CD8-positive, alpha-beta memory T cell (primary cell): ENCODE measurements at regions not wholly inside any gene's neighbourhood (a gene's known extent, or its start where the extent isn't known, plus 50 kb on each side); places are given as distances from the start of the nearest gene placed in this dataset.

Experiments used
- CTCF ChIA-PET: fragments of 350-600 bp; sonication (Branson Sonifier 250); formaldehyde crosslinking; loops from one replicate; lab custom pipeline; 2021; ENCODE audit warnings: antibody characterized with exemption; lab: Charles Lee
- POLR2A ChIA-PET: fragments of 350-600 bp; sonication (Branson Sonifier 250); formaldehyde crosslinking; loops from one replicate; lab custom pipeline; 2021; ENCODE audit warnings: antibody characterized with exemption; lab: Charles Lee
- DNase-seq, 5 donors: peaks; one replicate each; pipeline versions ENCODE4 v3.0.0 to v3.0.0-alpha.2; 2020 to 2022; ENCODE audit warnings: mixed read lengths in 1 of 5
- H3K27ac ChIP-seq: one replicate; pipeline ENCODE4 v1.7.0; 2013; ENCODE audit warnings: low read depth, mild to moderate bottlenecking, low read length, moderate library complexity
- H3K27me3 ChIP-seq: 2 replicates; pipeline ENCODE4 v1.7.0; 2013; ENCODE audit warnings: low read length, mild to moderate bottlenecking; ENCODE audit not compliant: insufficient read depth, poor library complexity, severe bottlenecking
- H3K36me3 ChIP-seq: 2 replicates; pipeline ENCODE4 v1.7.0; 2013; ENCODE audit warnings: mild to moderate bottlenecking, low read length, moderate library complexity; ENCODE audit not compliant: insufficient read depth
- H3K4me1 ChIP-seq: 2 replicates; pipeline ENCODE4 v1.7.0; 2013; ENCODE audit warnings: mild to moderate bottlenecking, low read length, moderate library complexity; ENCODE audit not compliant: insufficient read depth
- H3K4me3 ChIP-seq: 2 replicates; pipeline ENCODE4 v1.7.0; 2013; ENCODE audit warnings: mild to moderate bottlenecking, low read length
- H3K9me3 ChIP-seq: 2 replicates; pipeline ENCODE4 v1.7.0; 2013; ENCODE audit warnings: mild to moderate bottlenecking, low read length
- H3K27ac Mint-ChIP-seq, 8 donors: one replicate each; pipeline ENCODE4 v1.8.0; 2020 to 2021; ENCODE audit warnings: mixed read lengths in 8 of 8, mild to moderate bottlenecking in 6 of 8, inconsistent platforms in 3 of 8, moderate library complexity in 3 of 8
- H3K27me3 Mint-ChIP-seq, 2 donors: one replicate each; pipeline ENCODE4 v1.8.0; 2020 to 2021; ENCODE audit warnings: mixed read lengths in 2 of 2, mild to moderate bottlenecking in 1 of 2, moderate library complexity in 1 of 2
- H3K36me3 Mint-ChIP-seq, 3 donors: one replicate each; pipeline ENCODE4 v1.8.0; 2020 to 2021; ENCODE audit warnings: mixed read lengths in 3 of 3, inconsistent platforms in 1 of 3, mild to moderate bottlenecking in 1 of 3
- H3K4me1 Mint-ChIP-seq, 3 donors: one replicate each; pipeline ENCODE4 v1.8.0; 2020 to 2021; ENCODE audit warnings: mixed read lengths in 3 of 3, inconsistent platforms in 1 of 3, mild to moderate bottlenecking in 1 of 3
- H3K4me3 Mint-ChIP-seq, 7 donors: one replicate each; pipeline ENCODE4 v1.8.0; 2020 to 2021; ENCODE audit warnings: mixed read lengths in 7 of 7, mild to moderate bottlenecking in 6 of 7, moderate library complexity in 4 of 7, inconsistent platforms in 2 of 7
- H3K9me3 Mint-ChIP-seq, 5 donors: one replicate each; pipeline ENCODE4 v1.8.0; 2020 to 2022; ENCODE audit warnings: mixed read lengths in 5 of 5, mild to moderate bottlenecking in 3 of 5, moderate library complexity in 2 of 5, inconsistent platforms in 1 of 5

DNA sequence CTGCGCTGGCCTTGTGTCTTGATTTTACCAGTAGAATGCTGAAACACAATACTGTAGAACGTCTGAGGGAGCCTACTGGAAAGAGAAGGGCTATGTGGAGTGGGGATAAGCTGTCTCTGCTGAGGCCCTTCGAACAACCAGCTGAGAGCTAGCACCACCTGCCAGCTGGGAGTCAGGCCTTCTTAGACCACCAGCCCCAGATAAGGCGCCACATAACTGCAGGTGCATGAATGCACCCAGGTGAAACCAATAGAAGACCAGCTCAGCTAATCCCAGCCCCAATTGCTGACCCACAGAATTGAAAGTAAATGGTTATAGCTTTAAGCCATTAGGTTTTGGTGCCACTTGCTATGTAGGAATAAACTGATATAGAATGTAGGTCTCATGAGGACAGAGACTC lies 438.4 kb downstream of the ADRA2A start:
- Mint-ChIP-seq H3K36me3 (no peaks in the 10 kb centered on the region), H3K27ac (no peak overlapping the region), H3K4me3 (no peak overlapping the region), H3K27me3 (peaks cover 2% of the 10 kb centered on the region in 2 donors), H3K9me3 (no peaks in the 10 kb centered on the region), H3K4me1 (no peaks in the 10 kb centered on the region)
- no peak overlapping the region for H3K27ac ChIP-seq
- DNase-seq = no peak
- H3K27me3 ChIP-seq = no peaks in the 10 kb centered on the region
- no peaks in the 10 kb centered on the region for H3K9me3 ChIP-seq
- no peak overlapping the region for H3K4me3 ChIP-seq
- CTCF ChIA-PET = no interaction called here
- POLR2A ChIA-PET = no interaction called here
- H3K4me1 ChIP-seq = no peaks in the 10 kb centered on the region
- no peaks in the 10 kb centered on the region for H3K36me3 ChIP-seq

DNA sequence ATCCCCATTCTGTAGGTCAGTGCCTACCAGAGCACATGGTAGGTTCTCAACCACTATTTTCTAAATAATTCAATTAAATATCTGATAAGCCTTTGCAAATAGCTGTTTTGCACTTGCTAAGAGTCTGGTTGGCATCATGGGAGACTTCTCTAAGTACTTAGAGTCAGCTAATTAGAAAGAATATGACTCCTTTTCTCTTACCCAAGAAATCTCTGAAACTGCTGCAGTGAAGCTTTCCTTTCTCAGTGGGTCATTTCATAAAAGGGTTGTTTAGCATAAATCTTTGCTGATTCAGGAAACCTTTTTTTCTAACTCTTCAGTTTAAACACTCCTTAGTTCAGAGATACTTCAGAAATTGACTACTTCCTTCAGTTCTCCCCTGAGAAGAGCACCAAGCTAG lies 438.9 kb downstream of the ADRA2A start:
- Mint-ChIP-seq H3K27ac (no peak overlapping the region), H3K4me3 (no peak overlapping the region), H3K27me3 (peaks cover 0 to 2% of the 10 kb centered on the region in 2 donors), H3K36me3 (no peaks in the 10 kb centered on the region), H3K4me1 (no peaks in the 10 kb centered on the region), H3K9me3 (no peaks in the 10 kb centered on the region)
- DNase-seq = no peak
- ChIA-PET CTCF (no interaction called here), POLR2A (no interaction called here)
- Histone ChIP-seq H3K27me3 (no peaks in the 10 kb centered on the region), H3K4me3 (no peak overlapping the region), H3K4me1 (no peaks in the 10 kb centered on the region), H3K27ac (no peak overlapping the region), H3K9me3 (no peaks in the 10 kb centered on the region), H3K36me3 (no peaks in the 10 kb centered on the region)

DNA sequence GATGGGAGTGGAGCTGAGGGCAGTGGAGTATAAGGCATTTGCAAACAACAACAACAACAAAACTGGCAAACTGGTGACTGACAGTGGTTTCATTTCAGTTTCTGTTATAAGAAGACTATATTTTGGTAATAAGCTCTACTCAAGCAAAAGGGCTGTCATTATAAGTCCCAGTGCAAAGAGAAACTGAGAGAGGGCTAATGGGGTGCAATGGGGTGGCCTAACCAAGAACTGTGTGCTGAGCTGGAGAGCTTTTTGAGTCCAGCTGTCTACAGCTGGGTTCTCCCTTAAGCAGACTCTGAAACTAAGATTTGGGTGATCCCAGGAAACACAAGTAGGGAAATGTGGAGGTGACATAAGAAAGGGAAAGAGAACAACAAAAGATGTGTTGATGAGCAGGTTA lies 439.3 kb downstream of the ADRA2A start:
- Histone ChIP-seq H3K27me3 (no peaks in the 10 kb centered on the region), H3K36me3 (no peaks in the 10 kb centered on the region), H3K27ac (no peak overlapping the region), H3K9me3 (no peaks in the 10 kb centered on the region), H3K4me1 (no peaks in the 10 kb centered on the region), H3K4me3 (no peak overlapping the region)
- DNase-seq = no peak
- H3K4me1 Mint-ChIP-seq = no peaks in the 10 kb centered on the region
- no peaks in the 10 kb centered on the region for H3K36me3 Mint-ChIP-seq
- H3K9me3 Mint-ChIP-seq = no peaks in the 10 kb centered on the region
- POLR2A ChIA-PET = no interaction called here
- CTCF ChIA-PET = no interaction called here
- H3K27ac Mint-ChIP-seq = no peak overlapping the region
- no peaks in the 10 kb centered on the region for H3K27me3 Mint-ChIP-seq
- H3K4me3 Mint-ChIP-seq = no peak overlapping the region

DNA sequence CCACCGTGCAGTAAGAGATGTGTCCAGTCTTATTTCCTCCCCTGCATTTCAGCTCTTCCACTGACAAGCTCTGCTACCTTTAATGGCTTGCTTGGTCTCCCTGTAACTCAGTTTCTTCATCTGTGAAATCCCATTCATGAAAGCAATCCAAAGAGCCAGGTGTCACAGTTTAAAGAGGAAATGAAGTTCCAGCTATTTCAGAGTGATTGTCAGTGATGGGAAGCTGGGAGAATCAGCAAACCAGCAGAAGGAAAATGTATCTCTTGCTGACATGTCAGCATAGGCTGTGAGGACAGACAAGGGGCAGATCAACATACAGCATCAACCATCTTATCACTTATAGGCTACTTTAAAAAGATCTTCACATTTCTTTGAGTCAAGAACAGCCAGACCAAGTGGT lies 445.3 kb downstream of the ADRA2A start:
- no peak overlapping the region for H3K4me3 Mint-ChIP-seq
- Histone ChIP-seq H3K4me1 (no peaks in the 10 kb centered on the region), H3K4me3 (no peak overlapping the region), H3K27ac (no peak overlapping the region), H3K36me3 (no peaks in the 10 kb centered on the region), H3K9me3 (no peaks in the 10 kb centered on the region), H3K27me3 (no peaks in the 10 kb centered on the region)
- H3K36me3 Mint-ChIP-seq = no peaks in the 10 kb centered on the region
- ChIA-PET POLR2A (no interaction called here), CTCF (no interaction called here)
- H3K27ac Mint-ChIP-seq = no peak overlapping the region
- DNase-seq = no peak
- H3K27me3 Mint-ChIP-seq = peaks cover 0 to 2% of the 10 kb centered on the region in 2 donors
- H3K4me1 Mint-ChIP-seq = no peaks in the 10 kb centered on the region
- H3K9me3 Mint-ChIP-seq = peaks cover 0 to 2% (median 0%) of the 10 kb centered on the region in 5 donors

DNA sequence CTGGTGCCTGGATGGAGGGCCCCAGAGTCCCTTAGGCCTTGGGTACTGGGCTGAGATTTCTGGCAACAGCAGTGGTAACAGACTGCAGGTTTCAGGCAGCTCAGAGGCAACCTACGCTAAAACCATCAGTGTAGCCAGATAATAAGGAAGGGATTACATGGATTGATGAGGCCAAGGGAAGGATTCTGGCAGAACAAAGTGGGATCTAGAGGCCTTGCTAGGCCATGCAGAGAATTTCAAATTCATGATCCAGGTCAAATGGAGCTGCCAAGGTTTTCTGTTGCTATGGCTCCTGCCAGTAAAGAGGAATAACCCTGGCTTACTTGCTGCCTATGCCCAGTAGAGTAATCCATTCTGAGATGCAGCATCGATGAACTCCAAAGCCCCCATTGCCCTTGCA lies 445.7 kb downstream of the ADRA2A start:
- H3K27ac Mint-ChIP-seq = no peak overlapping the region
- CTCF ChIA-PET = no interaction called here

DNA sequence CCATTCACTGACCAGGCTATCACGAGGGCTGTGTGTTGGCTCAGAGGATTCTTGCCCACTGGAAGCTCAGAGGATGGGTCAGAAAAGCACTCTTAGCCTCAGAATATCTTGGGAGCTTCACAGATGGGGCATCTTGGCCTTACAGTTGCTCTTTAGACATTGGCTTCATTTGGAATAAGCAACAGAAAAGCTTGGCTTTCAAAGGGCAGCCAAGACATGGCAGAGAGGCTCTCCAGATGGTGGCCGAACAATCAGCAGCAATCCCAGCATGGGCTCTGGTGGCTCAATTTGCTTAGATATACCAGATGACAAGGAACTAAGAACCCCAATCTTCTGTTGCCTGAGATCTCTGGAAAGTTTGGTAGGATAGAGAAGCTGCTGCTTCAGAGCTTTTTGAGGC lies 446.2 kb downstream of the ADRA2A start:
- Mint-ChIP-seq H3K27me3 (peaks cover 0 to 2% of the 10 kb centered on the region in 2 donors), H3K9me3 (peaks cover 0 to 2% (median 0%) of the 10 kb centered on the region in 5 donors), H3K4me1 (no peaks in the 10 kb centered on the region), H3K4me3 (no peak overlapping the region), H3K27ac (no peak overlapping the region), H3K36me3 (no peaks in the 10 kb centered on the region)
- Histone ChIP-seq H3K4me3 (no peak overlapping the region), H3K27me3 (no peaks in the 10 kb centered on the region), H3K4me1 (no peaks in the 10 kb centered on the region), H3K36me3 (no peaks in the 10 kb centered on the region), H3K27ac (no peak overlapping the region), H3K9me3 (no peaks in the 10 kb centered on the region)
- CTCF ChIA-PET = no interaction called here
- no peak for DNase-seq
- POLR2A ChIA-PET = no interaction called here

More for the DNA sequence above, 445.7 kb downstream of the ADRA2A start:
- Mint-ChIP-seq H3K4me1 (no peaks in the 10 kb centered on the region), H3K9me3 (peaks cover 0 to 2% (median 0%) of the 10 kb centered on the region in 5 donors), H3K4me3 (no peak overlapping the region), H3K27me3 (peaks cover 0 to 2% of the 10 kb centered on the region in 2 donors), H3K36me3 (no peaks in the 10 kb centered on the region)
- H3K4me1 ChIP-seq = no peaks in the 10 kb centered on the region
- H3K4me3 ChIP-seq = no peak overlapping the region
- H3K9me3 ChIP-seq = no peaks in the 10 kb centered on the region
- DNase-seq = no peak
- H3K36me3 ChIP-seq = no peaks in the 10 kb centered on the region
- no peak overlapping the region for H3K27ac ChIP-seq
- POLR2A ChIA-PET = no interaction called here
- no peaks in the 10 kb centered on the region for H3K27me3 ChIP-seq

DNA sequence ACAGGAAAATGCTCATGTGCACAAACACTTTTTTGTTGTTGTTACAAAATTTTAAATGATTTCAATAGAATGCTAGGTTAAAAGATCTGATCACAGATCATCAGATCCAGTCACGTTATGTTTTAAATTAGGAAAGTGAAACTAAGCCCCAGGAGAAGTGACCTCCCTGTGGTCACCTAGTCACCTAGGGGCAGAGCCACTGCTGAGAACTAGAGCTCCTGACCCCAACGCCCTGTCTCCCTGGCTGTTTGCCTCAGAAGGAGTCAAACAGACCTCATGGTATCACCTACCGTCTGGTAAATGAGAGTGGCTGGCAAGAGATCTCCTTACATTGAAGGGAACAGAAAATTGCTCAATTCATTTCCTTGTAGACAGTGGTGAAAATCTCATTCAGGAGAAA lies 447.3 kb downstream of the ADRA2A start:
- ChIA-PET CTCF (no interaction called here), POLR2A (no interaction called here)
- H3K36me3 Mint-ChIP-seq = no peaks in the 10 kb centered on the region
- no peak overlapping the region for H3K27ac Mint-ChIP-seq
- Histone ChIP-seq H3K27ac (no peak overlapping the region), H3K27me3 (no peaks in the 10 kb centered on the region), H3K4me3 (no peak overlapping the region), H3K9me3 (no peaks in the 10 kb centered on the region), H3K4me1 (no peaks in the 10 kb centered on the region), H3K36me3 (no peaks in the 10 kb centered on the region)
- peaks cover 0 to 2% of the 10 kb centered on the region in 2 donors for H3K27me3 Mint-ChIP-seq
- no peak overlapping the region for H3K4me3 Mint-ChIP-seq
- H3K9me3 Mint-ChIP-seq = peaks cover 0 to 2% (median 0%) of the 10 kb centered on the region in 5 donors
- DNase-seq = no peak
- H3K4me1 Mint-ChIP-seq = no peaks in the 10 kb centered on the region

DNA sequence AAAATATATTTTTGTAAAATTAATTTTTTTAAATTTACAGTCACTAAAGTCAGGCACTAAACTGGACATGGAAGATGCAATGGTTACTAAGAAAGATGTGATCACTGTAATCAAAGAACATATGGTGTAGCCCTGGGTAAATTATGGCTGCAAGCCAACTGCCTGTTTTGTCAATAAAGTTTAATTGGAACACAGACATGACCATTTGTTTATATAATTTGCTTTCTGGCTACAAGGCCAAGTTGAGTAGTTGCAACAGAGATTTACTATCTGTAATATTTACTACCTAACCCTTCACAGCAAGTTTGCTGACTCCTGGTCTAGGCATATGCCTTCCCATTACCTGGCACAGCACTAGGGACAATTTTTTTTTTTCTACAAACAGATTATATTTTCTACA lies 448.9 kb downstream of the ADRA2A start:
- Histone ChIP-seq H3K27ac (no peak overlapping the region), H3K27me3 (no peaks in the 10 kb centered on the region), H3K36me3 (no peaks in the 10 kb centered on the region), H3K9me3 (no peaks in the 10 kb centered on the region), H3K4me3 (no peak overlapping the region), H3K4me1 (no peaks in the 10 kb centered on the region)
- H3K27ac Mint-ChIP-seq = no peak overlapping the region
- H3K9me3 Mint-ChIP-seq = peaks cover 0 to 2% (median 0%) of the 10 kb centered on the region in 5 donors
- CTCF ChIA-PET = no interaction called here
- H3K27me3 Mint-ChIP-seq = peaks cover 0 to 2% of the 10 kb centered on the region in 2 donors
- H3K4me1 Mint-ChIP-seq = no peaks in the 10 kb centered on the region
- DNase-seq = no peak
- H3K4me3 Mint-ChIP-seq = no peak overlapping the region
- H3K36me3 Mint-ChIP-seq = no peaks in the 10 kb centered on the region
- POLR2A ChIA-PET = no interaction called here

DNA sequence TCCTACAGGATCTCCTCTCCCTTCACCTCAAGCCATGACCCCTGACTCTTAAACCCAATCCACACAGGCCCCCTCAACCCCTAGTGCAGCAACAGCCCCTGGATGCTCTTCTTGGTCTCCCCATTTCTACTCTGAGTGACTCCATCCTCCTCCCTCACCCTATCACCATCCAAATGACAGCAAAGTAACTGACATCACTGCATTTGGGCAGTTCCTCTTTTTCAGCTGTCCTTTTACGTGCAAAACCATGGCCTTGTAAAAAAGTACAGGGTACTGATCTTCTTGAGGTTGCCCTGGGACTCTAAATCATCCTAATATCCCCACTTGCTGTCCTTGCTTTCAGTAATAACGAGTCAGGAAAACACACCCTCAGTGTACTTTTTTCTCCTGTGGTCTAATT lies 454.9 kb downstream of the ADRA2A start:
- Mint-ChIP-seq H3K27ac (no peak overlapping the region), H3K9me3 (peaks cover 0 to 2% (median 2%) of the 10 kb centered on the region in 5 donors), H3K27me3 (peaks cover 0 to 8% of the 10 kb centered on the region in 2 donors), H3K36me3 (no peaks in the 10 kb centered on the region), H3K4me1 (no peaks in the 10 kb centered on the region), H3K4me3 (no peak overlapping the region)
- no peaks in the 10 kb centered on the region for H3K4me1 ChIP-seq
- no peak overlapping the region for H3K27ac ChIP-seq
- no peaks in the 10 kb centered on the region for H3K27me3 ChIP-seq
- POLR2A ChIA-PET = no interaction called here
- DNase-seq = no peak
- CTCF ChIA-PET = interaction anchor here (0.8 kb wide), 1 partner anchor 9 kb away, joined by 3 read pairs; no protein-coding TSS in a partner anchor
- no peaks in the 10 kb centered on the region for H3K36me3 ChIP-seq
- no peaks in the 10 kb centered on the region for H3K9me3 ChIP-seq
- H3K4me3 ChIP-seq = no peak overlapping the region
